Fibroblast of villous mesenchyme (primary cell): ENCODE measurements at regions not wholly inside any gene's neighbourhood (a gene's known extent, or its start where the extent isn't known, plus 50 kb on each side); places are given as distances from the start of the nearest gene placed in this dataset.

ENCODE experiments used
- DNase-seq: peaks from one replicate; pipeline ENCODE4 v3.0.0-alpha.2; 2010; ENCODE audit warnings: low read depth
- H3K4me3 ChIP-seq: 2 replicates; pipeline ENCODE4 v1.5.1; 2011; ENCODE audit warnings: low read depth, mild to moderate bottlenecking, low read length
- CTCF ChIP-seq: IDR thresholded peaks from 2 replicates; pipeline ENCODE4 v1.5.1; 2012; ENCODE audit warnings: low read depth, mild to moderate bottlenecking, low read length; ENCODE audit not compliant: insufficient read depth

DNA sequence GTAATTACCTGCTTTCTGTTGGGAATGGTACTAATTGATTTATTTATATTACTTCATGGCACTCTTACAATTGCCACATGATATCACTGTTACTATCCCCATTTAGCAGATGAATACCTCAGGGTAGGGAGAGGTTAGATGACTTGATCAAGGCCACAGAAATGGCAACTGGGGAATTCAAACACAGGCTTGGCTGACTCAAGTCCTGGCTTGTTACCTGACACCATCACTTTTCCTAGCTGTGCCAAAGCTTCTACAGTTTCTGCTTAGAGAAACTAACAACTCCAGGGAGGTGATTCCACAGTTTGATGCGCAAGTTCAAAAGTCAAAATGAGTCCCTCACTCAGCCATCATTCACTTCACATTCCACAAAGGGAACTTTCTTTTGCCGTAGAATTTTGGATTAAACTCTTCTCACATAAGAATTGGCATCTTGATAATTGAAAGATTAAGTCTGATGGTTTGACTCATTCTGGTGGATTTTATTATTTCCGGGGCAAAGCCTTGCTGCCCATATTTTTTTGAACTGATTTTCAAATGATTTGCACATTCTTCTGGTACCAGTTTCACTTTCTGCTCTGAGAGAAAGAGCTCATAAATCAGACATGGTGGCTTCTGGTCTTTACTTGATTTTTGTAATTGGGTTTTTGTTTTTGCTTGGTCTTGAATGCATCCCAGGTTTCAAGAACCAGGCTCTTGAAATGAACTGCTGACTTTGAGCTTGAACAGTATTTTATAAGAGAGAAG is 656.8 kb downstream of the BCL11A start:
- no peak overlapping the region for H3K4me3 ChIP-seq
- TF ChIP-seq CTCF: no peak
- no peak for DNase-seq

DNA sequence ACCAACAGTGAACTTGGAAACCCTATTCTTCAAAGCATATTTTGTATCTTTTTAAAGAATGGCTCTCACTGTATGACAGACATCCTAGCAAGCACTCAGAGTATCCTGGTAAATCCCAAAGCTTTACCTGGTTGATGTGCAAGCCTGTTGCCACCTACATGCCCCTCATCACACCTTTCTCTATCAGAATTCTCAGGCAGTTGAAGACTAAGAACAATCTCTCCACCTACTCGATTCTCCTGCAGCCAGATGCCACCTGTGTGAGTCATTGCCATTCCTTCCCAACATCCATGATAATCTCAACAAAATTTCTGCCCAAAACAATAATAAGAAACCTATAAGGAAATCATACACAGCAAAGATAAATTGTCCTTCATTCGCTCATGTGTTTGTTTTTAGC is 659.8 kb downstream of the BCL11A start:
- no peak overlapping the region for H3K4me3 ChIP-seq
- no peak for TF ChIP-seq CTCF
- no peak for DNase-seq

DNA sequence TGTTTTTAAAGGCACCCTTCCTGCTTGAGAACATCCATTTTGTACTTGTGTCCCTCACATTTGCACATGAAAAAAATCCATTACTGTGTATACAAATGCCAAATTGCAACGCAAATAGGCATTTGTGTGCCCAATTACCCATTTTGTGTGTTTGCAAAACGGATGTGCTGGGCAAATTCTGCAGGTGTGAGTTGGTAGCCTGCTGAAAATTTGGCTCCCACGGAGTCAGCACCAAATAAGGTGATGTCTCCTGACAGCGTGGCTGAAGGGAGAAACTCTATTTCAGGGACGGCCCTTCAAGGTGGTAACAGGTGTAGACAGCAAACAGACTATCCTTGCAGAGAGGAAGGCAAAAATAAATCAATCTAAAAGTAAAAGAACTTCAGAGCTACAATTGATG is 661.1 kb downstream of the BCL11A start:
- H3K4me3 ChIP-seq: no peak overlapping the region
- TF ChIP-seq CTCF: no peak
- DNase-seq: no peak

DNA sequence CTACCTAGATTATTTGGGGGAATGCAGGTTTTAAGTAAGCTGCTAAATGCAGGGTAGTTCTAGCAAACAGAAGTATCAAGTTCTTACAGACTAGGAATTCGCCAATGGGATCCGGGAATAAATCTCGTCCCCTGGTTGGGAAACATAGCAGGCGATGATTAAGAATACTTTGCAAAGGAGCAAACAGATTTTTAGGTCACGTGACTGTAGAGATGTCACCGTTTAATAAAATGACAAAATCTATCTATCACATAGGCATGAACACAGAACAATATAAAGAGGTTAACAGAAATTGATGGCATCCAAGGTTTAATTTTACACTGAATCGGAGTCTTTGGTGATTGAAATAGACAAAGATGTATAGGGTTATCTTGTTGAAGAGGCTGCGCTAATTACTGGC is 664.1 kb downstream of the BCL11A start:
- no peak for TF ChIP-seq CTCF
- H3K4me3 ChIP-seq: no peak overlapping the region
- DNase-seq: no peak

GRCh38 chr2:59888706-59889105 is 664.7 kb downstream of the BCL11A start:
- no peak for DNase-seq
- no peak overlapping the region for H3K4me3 ChIP-seq
- no peak for TF ChIP-seq CTCF

GRCh38 chr2:59888015-59888414 is 665.4 kb downstream of the BCL11A start:
- no peak for TF ChIP-seq CTCF
- DNase-seq: no peak
- no peak overlapping the region for H3K4me3 ChIP-seq

- no peak for DNase-seq
- TF ChIP-seq CTCF: no peak
- H3K4me3 ChIP-seq: no peak overlapping the region
Observed at GRCh38 chr2:59887366-59887765, 666.1 kb downstream of the BCL11A start.
